Stimulated activated naive B cell treated with anti-CD40 and anti-IgM and Interleukin-4, amounts not matched to agents 10 μg/mL and 1 μg/mL and 100 μg/mL, for 72 hours (primary cell): ENCODE measurements at regions not wholly inside any gene's neighbourhood (a gene's known extent, or its start where the extent isn't known, plus 50 kb on each side); places are given as distances from the start of the nearest gene placed in this dataset.
"Not testable (repeated sequence)": the region's sequence is repeated elsewhere in the genome, so short reads cannot be mapped to it uniquely, and the experiment has no call there.

Source experiments
- ATAC-seq, 2 donors: fragments of 150-1000 bp; cut with Tn5 transposase; replicated peaks; 2 replicates each; pipeline ENCODE4 v1.10.0; 2021; ENCODE audit warnings: moderate library complexity in 1 of 2
- DNase-seq: peaks from one replicate; pipeline ENCODE4 v3.0.0; 2021
- H3K27ac Mint-ChIP-seq: one replicate; pipeline ENCODE4 v1.8.0; 2022; ENCODE audit warnings: mild to moderate bottlenecking, mixed read lengths
- H3K27me3 Mint-ChIP-seq, 2 donors: one replicate each; pipeline ENCODE4 v1.8.0; 2022; ENCODE audit warnings: mixed read lengths in 2 of 2
- H3K36me3 Mint-ChIP-seq, 2 donors: one replicate each; pipeline ENCODE4 v1.8.0; 2022; ENCODE audit warnings: mixed read lengths in 2 of 2, mild to moderate bottlenecking in 1 of 2
- H3K4me1 Mint-ChIP-seq, 2 donors: one replicate each; pipeline ENCODE4 v1.8.0; 2022; ENCODE audit warnings: mixed read lengths in 2 of 2, mild to moderate bottlenecking in 1 of 2
- H3K4me3 Mint-ChIP-seq, 2 donors: one replicate each; pipeline ENCODE4 v1.8.0; 2022; ENCODE audit warnings: mild to moderate bottlenecking in 2 of 2, mixed read lengths in 2 of 2, moderate library complexity in 1 of 2
- H3K9me3 Mint-ChIP-seq, 2 donors: one replicate each; pipeline ENCODE4 v1.8.0; 2022; ENCODE audit warnings: mixed read lengths in 2 of 2, mild to moderate bottlenecking in 1 of 2

GRCh38 chr2:13649918-13650317 is 933.2 kb downstream of the TRIB2 start:
- H3K4me1 Mint-ChIP-seq: no peaks in the 10 kb centered on the region
- no peaks in the 10 kb centered on the region for H3K27me3 Mint-ChIP-seq
- H3K27ac Mint-ChIP-seq: no peak overlapping the region
- H3K4me3 Mint-ChIP-seq: no peak overlapping the region
- H3K9me3 Mint-ChIP-seq: peaks cover 5 to 9% of the 10 kb centered on the region in 2 donors
- DNase-seq (no peak), ATAC-seq (no peak)
- no peaks in the 10 kb centered on the region for H3K36me3 Mint-ChIP-seq

DNA sequence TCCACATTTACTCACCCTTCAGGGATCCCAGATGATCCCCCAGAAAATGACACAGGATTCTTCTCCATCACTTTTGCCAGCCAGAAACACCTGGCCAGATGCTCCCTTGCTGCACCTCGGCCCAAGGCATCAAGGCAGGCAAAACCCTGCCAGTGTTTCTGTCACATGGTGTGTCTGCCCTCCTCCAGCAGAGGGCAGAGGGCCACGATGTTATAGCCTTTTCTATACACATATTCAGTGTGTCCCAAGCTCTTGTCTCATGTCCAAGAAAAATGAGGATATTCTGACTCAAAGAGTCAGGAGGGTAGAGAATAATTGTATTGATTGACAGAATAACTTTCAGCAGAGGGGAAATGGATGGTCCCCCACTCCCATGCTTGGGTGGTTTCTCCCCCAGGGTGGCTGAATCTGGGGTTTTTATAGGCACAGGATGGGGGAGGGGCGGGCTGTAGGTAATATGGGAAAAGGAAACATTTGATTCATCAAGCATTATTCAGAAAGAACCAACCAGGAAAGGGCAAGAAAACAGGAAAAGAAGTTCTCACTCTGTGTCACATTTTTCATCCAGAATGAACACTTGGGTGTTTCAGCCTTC is 933.9 kb downstream of the TRIB2 start:
- H3K4me1 Mint-ChIP-seq: no peaks in the 10 kb centered on the region
- ATAC-seq: no peak
- H3K4me3 Mint-ChIP-seq: no peak overlapping the region
- H3K27ac Mint-ChIP-seq: no peak overlapping the region
- no peaks in the 10 kb centered on the region for H3K36me3 Mint-ChIP-seq
- peaks cover 5 to 9% of the 10 kb centered on the region in 2 donors for H3K9me3 Mint-ChIP-seq
- no peaks in the 10 kb centered on the region for H3K27me3 Mint-ChIP-seq
- no peak for DNase-seq

DNA sequence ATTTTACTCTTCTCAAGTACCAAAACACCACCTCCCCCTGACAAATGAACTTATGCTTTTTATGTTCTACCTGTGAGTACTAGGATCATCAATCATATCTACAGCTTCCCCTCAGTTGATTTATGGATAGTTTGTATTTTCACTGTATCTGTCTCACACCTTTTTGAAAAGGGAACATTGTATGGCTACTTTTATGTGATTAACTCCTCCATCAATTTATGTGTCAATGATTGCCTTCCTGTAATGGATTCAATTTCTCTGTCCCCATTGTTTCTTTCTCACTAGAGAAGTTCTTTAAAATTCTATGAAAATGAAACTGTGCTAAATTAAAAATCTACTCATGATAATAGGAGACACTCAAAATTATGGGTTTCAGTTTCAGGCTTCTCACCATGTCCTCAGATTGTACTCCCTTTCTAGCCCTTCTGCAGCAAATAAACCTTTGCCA is 935.0 kb downstream of the TRIB2 start:
- no peak for DNase-seq
- H3K36me3 Mint-ChIP-seq: no peaks in the 10 kb centered on the region
- no peaks in the 10 kb centered on the region for H3K4me1 Mint-ChIP-seq
- no peaks in the 10 kb centered on the region for H3K27me3 Mint-ChIP-seq
- ATAC-seq: no peak
- H3K4me3 Mint-ChIP-seq: no peak overlapping the region
- H3K27ac Mint-ChIP-seq: no peak overlapping the region
- H3K9me3 Mint-ChIP-seq: peaks cover 5 to 10% of the 10 kb centered on the region in 2 donors

DNA sequence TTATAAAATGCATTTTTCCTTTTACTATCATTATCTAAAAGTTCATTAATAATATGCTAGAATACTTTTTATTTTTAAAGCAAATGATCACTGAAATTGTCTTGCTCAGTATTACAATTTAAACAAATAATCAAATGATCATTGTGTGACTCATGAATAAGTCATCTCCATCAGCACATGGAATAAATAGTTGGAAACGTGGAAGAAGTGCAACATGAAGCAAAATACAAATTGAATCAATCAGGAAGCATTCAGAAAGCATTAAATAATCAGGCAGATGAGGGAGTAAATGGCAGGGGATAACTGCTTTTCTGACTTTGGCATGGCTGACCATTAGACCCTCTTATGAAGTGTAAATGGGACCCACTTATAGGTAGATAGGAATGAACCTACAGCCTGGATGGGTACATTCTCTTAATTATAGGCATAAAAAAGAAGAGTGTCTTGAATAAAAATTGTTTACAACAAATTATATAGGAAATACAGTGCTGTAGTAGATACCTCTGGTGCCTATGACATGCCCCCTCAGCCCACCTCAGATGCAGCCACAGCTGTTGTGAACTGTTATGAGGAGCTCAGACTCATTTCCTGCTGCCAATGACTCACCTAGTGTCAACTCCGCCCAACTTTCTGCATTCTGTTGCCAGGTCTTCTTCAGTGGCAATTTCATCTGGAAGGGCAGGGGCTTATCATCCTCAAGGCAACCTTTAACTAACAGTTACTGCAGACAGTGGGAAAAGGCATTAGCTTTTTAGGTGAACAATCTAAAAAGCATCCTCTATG is 936.0 kb downstream of the TRIB2 start:
- DNase-seq: no peak
- Mint-ChIP-seq H3K9me3 (peaks cover 5 to 10% of the 10 kb centered on the region in 2 donors), H3K4me3 (no peak overlapping the region), H3K4me1 (no peaks in the 10 kb centered on the region), H3K27ac (no peak overlapping the region), H3K27me3 (no peaks in the 10 kb centered on the region), H3K36me3 (no peaks in the 10 kb centered on the region)
- no peak for ATAC-seq

DNA sequence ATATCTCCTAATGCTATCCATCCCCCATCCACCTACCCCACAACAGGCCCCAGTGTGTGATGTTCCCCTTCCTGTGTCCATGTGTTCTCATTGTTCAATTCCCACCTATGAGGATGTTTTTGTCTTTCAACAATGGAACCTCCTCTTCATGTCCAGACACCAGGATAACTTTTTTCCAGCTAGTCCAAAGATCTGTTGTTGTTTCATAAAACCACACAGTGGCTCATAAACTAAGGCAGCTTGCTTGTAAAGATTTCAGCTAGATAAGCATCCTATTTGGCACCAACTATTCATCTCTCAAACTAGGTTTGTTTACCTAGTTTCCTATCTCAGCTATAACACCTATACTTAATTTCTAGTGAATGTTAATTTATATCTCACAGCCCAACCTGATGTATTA is 937.7 kb downstream of the TRIB2 start:
- peaks cover 6 to 7% of the 10 kb centered on the region in 2 donors for H3K9me3 Mint-ChIP-seq
- no peaks in the 10 kb centered on the region for H3K27me3 Mint-ChIP-seq
- no peaks in the 10 kb centered on the region for H3K36me3 Mint-ChIP-seq
- ATAC-seq (no peak), DNase-seq (no peak)
- no peak overlapping the region for H3K27ac Mint-ChIP-seq
- no peaks in the 10 kb centered on the region for H3K4me1 Mint-ChIP-seq
- H3K4me3 Mint-ChIP-seq: no peak overlapping the region

DNA sequence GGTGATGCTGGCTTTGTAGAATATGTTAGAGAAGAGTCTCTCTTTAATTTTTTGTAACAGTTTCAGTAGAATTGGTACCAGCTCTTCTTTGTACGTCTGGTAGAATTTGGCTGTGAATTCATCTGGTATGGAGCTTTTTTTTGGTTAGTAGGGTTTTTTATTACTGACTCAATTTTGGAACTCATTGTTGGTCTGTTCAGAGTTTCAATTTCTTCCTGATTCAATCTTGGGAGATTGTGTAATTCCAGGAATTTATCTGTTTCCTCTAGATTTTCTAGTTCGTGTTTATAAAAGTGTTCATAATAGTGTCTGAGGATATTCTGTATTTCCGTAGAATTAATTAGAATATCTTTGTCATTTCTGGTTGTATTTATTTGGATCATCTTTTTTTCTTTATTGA is 943.5 kb downstream of the TRIB2 start:
- Mint-ChIP-seq H3K27ac (no peak overlapping the region), H3K36me3 (no peaks in the 10 kb centered on the region), H3K27me3 (no peaks in the 10 kb centered on the region), H3K4me3 (no peak overlapping the region), H3K4me1 (no peaks in the 10 kb centered on the region), H3K9me3 (peaks cover 3 to 4% of the 10 kb centered on the region in 2 donors)
- no peak for DNase-seq
- ATAC-seq: no peak

DNA sequence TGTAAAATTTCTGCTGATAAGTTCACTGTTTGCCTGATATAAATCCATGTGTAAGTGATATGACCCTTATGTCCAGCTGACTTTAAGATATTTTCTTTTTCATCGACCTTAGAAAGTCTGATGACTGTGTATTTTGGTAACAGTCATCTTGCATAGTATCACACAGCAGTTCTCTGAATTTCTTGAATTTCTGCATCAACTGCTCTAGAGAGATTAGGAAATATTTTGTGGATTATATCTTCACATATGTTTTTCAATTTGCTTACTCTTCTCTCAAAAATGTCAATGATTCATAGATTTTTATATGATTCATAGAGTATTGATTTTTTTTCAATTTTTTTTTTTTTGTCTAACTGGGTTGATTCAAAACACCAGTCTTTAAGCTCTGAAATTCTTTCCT is 945.3 kb downstream of the TRIB2 start:
- ATAC-seq: no peak

DNA sequence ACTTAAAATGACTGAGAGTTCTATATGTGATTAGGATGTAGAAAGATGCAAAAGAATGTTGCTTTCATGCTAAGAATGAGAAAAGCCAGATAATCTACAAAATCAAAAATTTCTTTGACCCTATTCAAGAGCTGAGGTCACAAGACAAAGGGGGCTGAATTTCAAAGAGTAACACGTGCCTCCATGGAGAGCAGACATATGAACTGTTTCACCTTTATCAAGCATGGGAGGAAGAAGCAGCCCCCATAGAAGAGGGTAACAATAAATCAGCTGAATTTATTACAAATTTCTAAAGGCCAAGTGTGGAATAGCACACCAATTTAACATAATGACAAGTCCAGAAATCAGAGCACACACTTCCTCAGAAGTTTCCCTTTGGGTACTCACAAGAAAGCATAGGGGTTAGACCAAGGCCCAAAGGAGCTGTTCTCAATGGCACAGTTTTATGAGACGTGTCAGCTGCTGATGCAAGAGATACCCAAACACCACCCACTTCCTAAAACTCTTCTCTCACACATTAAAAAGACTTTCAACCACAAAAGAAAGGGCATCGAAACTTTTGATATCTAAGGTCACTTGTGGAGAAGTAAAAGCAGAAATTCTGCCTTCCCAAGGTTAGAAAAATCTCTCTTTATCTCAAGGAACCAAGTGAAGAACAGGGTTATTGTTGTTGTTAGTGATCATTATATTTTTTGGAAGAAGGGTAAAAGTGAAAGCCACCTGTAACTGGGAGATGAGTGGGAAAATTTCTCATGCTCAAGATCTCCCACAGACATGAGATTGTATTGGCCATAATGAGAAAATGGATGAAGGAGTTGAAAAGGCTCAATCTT is 950.1 kb downstream of the TRIB2 start:
- Mint-ChIP-seq H3K4me1 (no peaks in the 10 kb centered on the region), H3K36me3 (no peaks in the 10 kb centered on the region), H3K9me3 (peaks cover 3 to 4% of the 10 kb centered on the region in 2 donors), H3K27me3 (no peaks in the 10 kb centered on the region), H3K27ac (no peak overlapping the region), H3K4me3 (no peak overlapping the region)
- ATAC-seq: peak; percentile 48 to 62
- DNase-seq: no peak

More for the DNA sequence above, 945.3 kb downstream of the TRIB2 start:
- Mint-ChIP-seq H3K27me3 (no peaks in the 10 kb centered on the region), H3K27ac (no peak overlapping the region), H3K36me3 (no peaks in the 10 kb centered on the region), H3K9me3 (peaks cover 2 to 4% of the 10 kb centered on the region in 2 donors), H3K4me1 (no peaks in the 10 kb centered on the region), H3K4me3 (no peak overlapping the region)
- no peak for DNase-seq

DNA sequence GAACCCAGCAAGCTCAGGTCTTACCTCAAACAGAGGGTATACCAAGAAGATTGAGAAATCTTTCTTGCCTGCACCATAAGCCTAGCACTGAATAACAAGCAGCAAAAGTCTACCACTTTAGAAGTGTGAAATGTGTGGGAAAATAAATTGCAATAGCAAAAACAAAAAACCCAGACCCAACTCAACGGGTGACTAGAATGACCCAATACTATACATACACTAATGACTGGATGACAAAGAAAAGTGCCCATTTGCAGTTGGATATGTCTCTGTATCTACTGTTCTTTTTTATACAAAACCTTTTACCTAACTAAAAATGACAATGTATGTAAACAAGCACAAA is 950.6 kb downstream of the TRIB2 start:
- Mint-ChIP-seq H3K27ac (no peak overlapping the region), H3K4me1 (no peaks in the 10 kb centered on the region), H3K27me3 (no peaks in the 10 kb centered on the region), H3K36me3 (no peaks in the 10 kb centered on the region), H3K9me3 (peaks cover 3 to 4% of the 10 kb centered on the region in 2 donors), H3K4me3 (no peak overlapping the region)
- no peak for ATAC-seq
- no peak for DNase-seq

DNA sequence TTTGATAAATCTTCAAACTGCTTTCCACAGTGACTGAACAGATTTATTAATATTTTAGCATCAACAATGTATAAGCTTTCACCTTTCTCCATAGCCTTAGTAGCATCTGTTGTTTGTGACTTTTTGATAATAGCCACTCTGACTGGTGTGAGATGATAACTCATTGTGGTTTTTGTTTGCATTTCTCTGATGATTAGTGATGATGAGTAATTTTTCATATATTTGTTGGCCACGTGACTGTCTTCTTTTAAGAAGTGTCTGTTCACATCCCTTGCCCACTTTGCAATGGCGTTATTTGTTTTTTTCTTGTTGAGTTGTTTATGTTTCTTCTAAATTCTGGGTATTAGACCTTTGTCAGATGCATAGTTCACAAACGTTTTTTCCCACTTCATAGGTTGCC is 952.9 kb downstream of the TRIB2 start:
- DNase-seq (no peak), ATAC-seq (no peak)
- Mint-ChIP-seq H3K4me3 (no peak overlapping the region), H3K27me3 (no peaks in the 10 kb centered on the region), H3K4me1 (no peaks in the 10 kb centered on the region), H3K27ac (no peak overlapping the region), H3K9me3 (peaks cover 3 to 7% of the 10 kb centered on the region in 2 donors), H3K36me3 (no peaks in the 10 kb centered on the region)

- not testable (repeated sequence) for DNase-seq, H3K4me1 Mint-ChIP-seq, ATAC-seq, H3K4me3 Mint-ChIP-seq, H3K36me3 Mint-ChIP-seq, H3K27me3 Mint-ChIP-seq, H3K27ac Mint-ChIP-seq
- H3K9me3 Mint-ChIP-seq: peaks cover 3 to 11% of the 10 kb centered on the region in 2 donors
These were observed 957.1 kb downstream of the TRIB2 start for GRCh38 chr2:13673821-13674220.

DNA sequence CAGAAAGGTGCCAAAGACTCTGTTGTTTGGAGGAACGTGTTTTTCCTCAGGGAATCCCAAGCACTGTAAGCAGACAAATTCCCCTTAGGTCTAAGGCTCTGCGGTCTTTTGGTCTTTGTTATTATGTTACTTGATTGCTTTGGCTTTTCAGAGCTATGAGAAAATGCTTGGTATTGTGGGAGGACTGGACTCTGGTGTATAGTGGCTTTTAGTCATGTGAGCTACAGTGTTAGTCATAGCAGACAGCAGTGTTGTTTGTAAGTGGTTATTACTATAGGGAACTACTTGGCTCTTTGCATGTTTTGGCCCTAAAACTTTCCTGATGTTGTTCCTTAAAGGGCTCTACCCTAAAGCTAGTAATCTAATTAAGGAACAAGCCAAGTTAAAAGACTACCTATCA is 956.2 kb upstream of the LRATD1 start:
- Mint-ChIP-seq H3K4me3 (no peak overlapping the region), H3K27me3 (no peaks in the 10 kb centered on the region), H3K9me3 (peaks cover 0 to 7% of the 10 kb centered on the region in 2 donors), H3K27ac (no peak overlapping the region), H3K4me1 (no peaks in the 10 kb centered on the region), H3K36me3 (no peaks in the 10 kb centered on the region)
- DNase-seq (no peak), ATAC-seq (no peak)

GRCh38 chr2:13681936-13682335 is 950.6 kb upstream of the LRATD1 start:
- ATAC-seq (no peak), DNase-seq (no peak)
- Mint-ChIP-seq H3K9me3 (peaks cover 2 to 15% of the 10 kb centered on the region in 2 donors), H3K4me1 (no peaks in the 10 kb centered on the region), H3K27me3 (no peaks in the 10 kb centered on the region), H3K36me3 (no peaks in the 10 kb centered on the region), H3K4me3 (no peak overlapping the region), H3K27ac (no peak overlapping the region)

GRCh38 chr2:13682540-13683272 is 949.8 kb upstream of the LRATD1 start:
- Mint-ChIP-seq H3K27me3 (no peaks in the 10 kb centered on the region), H3K4me1 (no peaks in the 10 kb centered on the region), H3K27ac (no peak overlapping the region), H3K9me3 (peaks cover 4 to 16% of the 10 kb centered on the region in 2 donors), H3K36me3 (no peaks in the 10 kb centered on the region), H3K4me3 (no peak overlapping the region)
- ATAC-seq (no peak), DNase-seq (no peak)
